Thyroid gland (tissue), 4 donors: ENCODE measurements at regions not wholly inside any gene's neighbourhood (a gene's known extent, or its start where the extent isn't known, plus 50 kb on each side); places are given as distances from the start of the nearest gene placed in this dataset.
"Not testable (repeated sequence)": the region's sequence is repeated elsewhere in the genome, so short reads cannot be mapped to it uniquely, and the experiment has no call there.

ENCODE experiments used
- POLR2A ChIP-seq, 2 donors: fragments of 450-650 bp; IDR thresholded peaks; one replicate each; pipeline ENCODE4 v1.6.1; 2017; ENCODE audit warnings: antibody characterized with exemption in 2 of 2, mild to moderate bottlenecking in 2 of 2, moderate library complexity in 1 of 2
- TF ChIP-seq, protein P1 (sequence below), 6 experiments: fragments of 200-600 bp in 3 of 6; fragments of 450-650 bp in 3 of 6; sonication (generic) in 3 of 6; IDR thresholded peaks; one replicate each; pipeline ENCODE4 v1.5.1; 2016 to 2019; ENCODE audit warnings: antibody characterized with exemption in 6 of 6, mild to moderate bottlenecking in 2 of 6, inconsistent platforms in 1 of 6, moderate library complexity in 1 of 6

DNA sequence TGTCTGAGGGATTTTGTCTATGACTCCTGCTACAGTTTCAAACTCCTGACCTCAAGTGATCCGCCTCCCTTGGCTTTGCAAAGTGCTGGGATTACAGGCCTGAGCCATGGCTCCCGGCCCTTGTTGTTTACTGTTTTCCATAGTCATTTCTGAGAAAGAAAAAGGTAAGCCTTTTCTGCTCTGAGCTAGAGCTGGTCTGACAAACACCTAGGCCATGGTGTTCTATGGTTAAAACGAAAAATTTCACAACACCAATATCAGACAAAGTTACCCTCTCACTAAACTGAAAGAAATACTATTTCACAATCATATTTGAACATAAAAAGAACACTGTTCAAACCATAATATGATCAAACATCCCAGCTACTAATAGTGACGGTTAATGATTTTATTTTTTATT lies 57.5 kb downstream of the PPIAL4A start:
- TF ChIP-seq, protein P1, sequence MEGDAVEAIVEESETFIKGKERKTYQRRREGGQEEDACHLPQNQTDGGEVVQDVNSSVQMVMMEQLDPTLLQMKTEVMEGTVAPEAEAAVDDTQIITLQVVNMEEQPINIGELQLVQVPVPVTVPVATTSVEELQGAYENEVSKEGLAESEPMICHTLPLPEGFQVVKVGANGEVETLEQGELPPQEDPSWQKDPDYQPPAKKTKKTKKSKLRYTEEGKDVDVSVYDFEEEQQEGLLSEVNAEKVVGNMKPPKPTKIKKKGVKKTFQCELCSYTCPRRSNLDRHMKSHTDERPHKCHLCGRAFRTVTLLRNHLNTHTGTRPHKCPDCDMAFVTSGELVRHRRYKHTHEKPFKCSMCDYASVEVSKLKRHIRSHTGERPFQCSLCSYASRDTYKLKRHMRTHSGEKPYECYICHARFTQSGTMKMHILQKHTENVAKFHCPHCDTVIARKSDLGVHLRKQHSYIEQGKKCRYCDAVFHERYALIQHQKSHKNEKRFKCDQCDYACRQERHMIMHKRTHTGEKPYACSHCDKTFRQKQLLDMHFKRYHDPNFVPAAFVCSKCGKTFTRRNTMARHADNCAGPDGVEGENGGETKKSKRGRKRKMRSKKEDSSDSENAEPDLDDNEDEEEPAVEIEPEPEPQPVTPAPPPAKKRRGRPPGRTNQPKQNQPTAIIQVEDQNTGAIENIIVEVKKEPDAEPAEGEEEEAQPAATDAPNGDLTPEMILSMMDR (IDR thresholded peaks at IDR 0.05): not testable (repeated sequence)
- not testable (repeated sequence) for TF ChIP-seq POLR2A (IDR thresholded peaks at IDR 0.05)
